ENCODE measurements at regions not wholly inside any gene's neighbourhood (a gene's known extent, or its start where the extent isn't known, plus 50 kb on each side); places are given as distances from the start of the nearest gene placed in this dataset.

- TF ChIP-seq GATA3 (IDR thresholded peaks at IDR 0.05; ENCODE audit: low read depth, low read length) (no peak), GATA2 (IDR thresholded peaks at IDR 0.05; ENCODE audit: low read depth, low read length) (no peak)
Measured at GRCh38 chr6:14630016-14630415, 512.4 kb downstream of the CD83 start.

- no peak for TF ChIP-seq GATA3 (IDR thresholded peaks at IDR 0.05; ENCODE audit: low read depth, low read length)
- no peak for TF ChIP-seq GATA2 (IDR thresholded peaks at IDR 0.05; ENCODE audit: low read depth, low read length)
Measured at GRCh38 chr6:14633479-14633878, 515.9 kb downstream of the CD83 start.

- no peak for TF ChIP-seq GATA2 (IDR thresholded peaks at IDR 0.05; ENCODE audit: low read depth, low read length)
- no peak for TF ChIP-seq GATA3 (IDR thresholded peaks at IDR 0.05; ENCODE audit: low read depth, low read length)
Measured at GRCh38 chr6:14634072-14634471, 516.5 kb downstream of the CD83 start.

GRCh38 chr6:14635195-14635594 lies 517.6 kb downstream of the CD83 start:
- TF ChIP-seq GATA2 (IDR thresholded peaks at IDR 0.05; ENCODE audit: low read depth, low read length) = no peak
- TF ChIP-seq GATA3 (IDR thresholded peaks at IDR 0.05; ENCODE audit: low read depth, low read length) = no peak

GRCh38 chr6:14635934-14636591 lies 518.5 kb downstream of the CD83 start:
- TF ChIP-seq GATA2 (IDR thresholded peaks at IDR 0.05; ENCODE audit: low read depth, low read length) = no peak
- no peak for TF ChIP-seq GATA3 (IDR thresholded peaks at IDR 0.05; ENCODE audit: low read depth, low read length)

- TF ChIP-seq GATA2 (IDR thresholded peaks at IDR 0.05; ENCODE audit: low read depth, low read length) = no peak
- no peak for TF ChIP-seq GATA3 (IDR thresholded peaks at IDR 0.05; ENCODE audit: low read depth, low read length)
Measured at GRCh38 chr6:14638435-14638905, 520.9 kb downstream of the CD83 start.

- TF ChIP-seq GATA3 (IDR thresholded peaks at IDR 0.05; ENCODE audit: low read depth, low read length) (no peak), GATA2 (IDR thresholded peaks at IDR 0.05; ENCODE audit: low read depth, low read length) (no peak)
Measured at GRCh38 chr6:14638906-14639761, 521.6 kb downstream of the CD83 start.

- TF ChIP-seq GATA2 (IDR thresholded peaks at IDR 0.05; ENCODE audit: low read depth, low read length) (no peak), GATA3 (IDR thresholded peaks at IDR 0.05; ENCODE audit: low read depth, low read length) (no peak)
Measured at GRCh38 chr6:14639983-14640599, 522.5 kb downstream of the CD83 start.

- no peak for TF ChIP-seq GATA3 (IDR thresholded peaks at IDR 0.05; ENCODE audit: low read depth, low read length)
- TF ChIP-seq GATA2 (IDR thresholded peaks at IDR 0.05; ENCODE audit: low read depth, low read length) = no peak
Measured at GRCh38 chr6:14640631-14641030, 523.1 kb downstream of the CD83 start.

- TF ChIP-seq GATA3 (IDR thresholded peaks at IDR 0.05; ENCODE audit: low read depth, low read length) (no peak), GATA2 (IDR thresholded peaks at IDR 0.05; ENCODE audit: low read depth, low read length) (no peak)
Measured at GRCh38 chr6:14641423-14642135, 524.0 kb downstream of the CD83 start.

- no peak for TF ChIP-seq GATA2 (IDR thresholded peaks at IDR 0.05; ENCODE audit: low read depth, low read length)
- TF ChIP-seq GATA3 (IDR thresholded peaks at IDR 0.05; ENCODE audit: low read depth, low read length) = no peak
Measured at GRCh38 chr6:14642136-14642505, 524.5 kb downstream of the CD83 start.

GRCh38 chr6:14642842-14643241 lies 525.3 kb downstream of the CD83 start:
- TF ChIP-seq GATA3 (IDR thresholded peaks at IDR 0.05; ENCODE audit: low read depth, low read length) (no peak), GATA2 (IDR thresholded peaks at IDR 0.05; ENCODE audit: low read depth, low read length) (no peak)

- TF ChIP-seq GATA3 (IDR thresholded peaks at IDR 0.05; ENCODE audit: low read depth, low read length) (no peak), GATA2 (IDR thresholded peaks at IDR 0.05; ENCODE audit: low read depth, low read length) (no peak)
Measured at GRCh38 chr6:14644381-14644780, 526.8 kb downstream of the CD83 start.

- no peak for TF ChIP-seq GATA3 (IDR thresholded peaks at IDR 0.05; ENCODE audit: low read depth, low read length)
- TF ChIP-seq GATA2 (IDR thresholded peaks at IDR 0.05; ENCODE audit: low read depth, low read length) = no peak
Measured at GRCh38 chr6:14645221-14645620, 527.6 kb downstream of the CD83 start.
